Activated CD4-positive, alpha-beta T cell treated with anti-CD3 and anti-CD28 coated beads for 1 hour (primary cell): ENCODE measurements at regions not wholly inside any gene's neighbourhood (a gene's known extent, or its start where the extent isn't known, plus 50 kb on each side); places are given as distances from the start of the nearest gene placed in this dataset.

Experiments used
- DNase-seq: peaks from one replicate; pipeline ENCODE4 v3.0.0-alpha.2; 2020

GRCh38 chr7:35331730-35332678, 78.1 kb upstream of the TBX20 start:
- no peak for DNase-seq

GRCh38 chr7:35329026-35329425, 75.1 kb upstream of the TBX20 start:
- no peak for DNase-seq

- DNase-seq: no peak
Observed at GRCh38 chr7:35319606-35320005, 65.7 kb upstream of the TBX20 start.

GRCh38 chr7:35316549-35316948, 62.6 kb upstream of the TBX20 start:
- DNase-seq: no peak

GRCh38 chr7:35315517-35315916, 61.6 kb upstream of the TBX20 start:
- DNase-seq: no peak

- no peak for DNase-seq
Observed at GRCh38 chr7:35314354-35314753, 60.5 kb upstream of the TBX20 start.

- no peak for DNase-seq
Observed at GRCh38 chr7:35313575-35313974, 59.7 kb upstream of the TBX20 start.
